ENCODE measurements at regions not wholly inside any gene's neighbourhood (a gene's known extent, or its start where the extent isn't known, plus 50 kb on each side); places are given as distances from the start of the nearest gene placed in this dataset.

- Histone ChIP-seq H3K9me3 (no peaks in the 10 kb centered on the region), H3K27ac (no peak overlapping the region), H3K36me3 (no peaks in the 10 kb centered on the region), H3K4me1 (no peaks in the 10 kb centered on the region), H3K4me3 (no peak overlapping the region), H3K27me3 (no peaks in the 10 kb centered on the region)
- ATAC-seq (no peak), DNase-seq (no peak)
- WGBS (ENCODE audit: insufficient coverage, low coverage, low lambda C conversion rate, missing lambda C conversion rate), result 48% methylated on average over 2 of the region's 2 CpGs
- TF ChIP-seq POLR2A (IDR thresholded peaks at IDR 0.05) (no peak), CTCF (IDR thresholded peaks at IDR 0.05) (no peak)
- intact Hi-C loops (cut with DNase I), result no loop called here
Observed at GRCh38 chr6:88296694-88297093, 130.5 kb upstream of the CNR1 start.

- DNase-seq (no peak), ATAC-seq (no peak)
- Histone ChIP-seq H3K36me3 (no peaks in the 10 kb centered on the region), H3K4me3 (no peak overlapping the region), H3K27ac (no peak overlapping the region), H3K9me3 (no peaks in the 10 kb centered on the region), H3K4me1 (no peaks in the 10 kb centered on the region), H3K27me3 (no peaks in the 10 kb centered on the region)
- WGBS (ENCODE audit: insufficient coverage, low coverage, low lambda C conversion rate, missing lambda C conversion rate), result 100% methylated on average over 1 of the region's 1 CpG
- intact Hi-C loops (cut with DNase I), result no loop called here
- TF ChIP-seq POLR2A (IDR thresholded peaks at IDR 0.05), result no peak
- TF ChIP-seq CTCF (IDR thresholded peaks at IDR 0.05), result no peak
Observed at GRCh38 chr6:88295663-88296062, 129.5 kb upstream of the CNR1 start.

- 57% methylated on average over 1 of the region's 1 CpG for WGBS (ENCODE audit: insufficient coverage, low coverage, low lambda C conversion rate, missing lambda C conversion rate)
- intact Hi-C loops (cut with DNase I), result no loop called here
- ATAC-seq, result no peak
Observed at GRCh38 chr6:88294702-88295101, 128.6 kb upstream of the CNR1 start.

GRCh38 chr6:88290411-88290810 is 124.3 kb upstream of the CNR1 start:
- TF ChIP-seq CTCF (IDR thresholded peaks at IDR 0.05), result no peak
- Histone ChIP-seq H3K4me1 (no peaks in the 10 kb centered on the region), H3K27me3 (no peaks in the 10 kb centered on the region), H3K4me3 (no peak overlapping the region), H3K36me3 (no peaks in the 10 kb centered on the region), H3K27ac (no peak overlapping the region), H3K9me3 (no peaks in the 10 kb centered on the region)
- DNase-seq (no peak), ATAC-seq (no peak)
- 56% methylated on average over 2 of the region's 2 CpGs for WGBS (ENCODE audit: insufficient coverage, low coverage, low lambda C conversion rate, missing lambda C conversion rate)
- intact Hi-C loops (cut with DNase I), result no loop called here

More at GRCh38 chr6:88294702-88295101, 128.6 kb upstream of the CNR1 start:
- no peaks in the 10 kb centered on the region for H3K9me3 ChIP-seq
- H3K4me3 ChIP-seq, result no peak overlapping the region
- no peak for DNase-seq
- no peaks in the 10 kb centered on the region for H3K36me3 ChIP-seq
- TF ChIP-seq CTCF (IDR thresholded peaks at IDR 0.05) (no peak), POLR2A (IDR thresholded peaks at IDR 0.05) (no peak)
- no peaks in the 10 kb centered on the region for H3K27me3 ChIP-seq
- no peaks in the 10 kb centered on the region for H3K4me1 ChIP-seq
- no peak overlapping the region for H3K27ac ChIP-seq

- ATAC-seq (no peak), DNase-seq (no peak)
- H3K4me1 ChIP-seq, result no peaks in the 10 kb centered on the region
- no peak overlapping the region for H3K27ac ChIP-seq
- H3K36me3 ChIP-seq, result no peaks in the 10 kb centered on the region
- H3K4me3 ChIP-seq, result no peak overlapping the region
- no peaks in the 10 kb centered on the region for H3K9me3 ChIP-seq
- H3K27me3 ChIP-seq, result no peaks in the 10 kb centered on the region
- intact Hi-C loops (cut with DNase I), result no loop called here
- TF ChIP-seq CTCF (IDR thresholded peaks at IDR 0.05) (no peak), POLR2A (IDR thresholded peaks at IDR 0.05) (no peak)
Observed at GRCh38 chr6:88287696-88288095, 121.5 kb upstream of the CNR1 start.

Data from right lobe of liver (tissue), 6 donors.